RWPE2 (cell line): ENCODE measurements at regions not wholly inside any gene's neighbourhood (a gene's known extent, or its start where the extent isn't known, plus 50 kb on each side); places are given as distances from the start of the nearest gene placed in this dataset.

Source experiments
- ATAC-seq: fragments of 200-7000 bp; cut with Tn5 transposase; 3 replicates; pipeline ENCODE4 v1.9.1; 2021; ENCODE audit warnings: low read depth
- DNase-seq: peaks from one replicate; pipeline ENCODE4 v3.0.0-alpha.2; 2020; ENCODE audit warnings: low spot score
- H3K27ac ChIP-seq: fragments of 450-650 bp; 2 replicates; pipeline ENCODE4 v1.5.1; 2017; ENCODE audit warnings: mild to moderate bottlenecking; ENCODE audit not compliant: poor library complexity, severe bottlenecking
- H3K27me3 ChIP-seq: fragments of 250-450 bp; sonication (Bioruptor Pico); 2 replicates; pipeline ENCODE4 v1.5.1; 2021; ENCODE audit warnings: mild to moderate bottlenecking, moderate library complexity; ENCODE audit not compliant: insufficient read depth, poor library complexity, severe bottlenecking
- H3K36me3 ChIP-seq: fragments of 250-450 bp; sonication (Bioruptor Pico); 2 replicates; pipeline ENCODE4 v1.5.1; 2020; ENCODE audit warnings: low read depth, mild to moderate bottlenecking, moderate library complexity
- H3K4me1 ChIP-seq: fragments of 250-450 bp; sonication (Bioruptor Pico); 2 replicates; pipeline ENCODE4 v1.5.1; 2021; ENCODE audit warnings: mild to moderate bottlenecking, moderate library complexity; ENCODE audit not compliant: insufficient read depth, poor library complexity, severe bottlenecking
- H3K4me3 ChIP-seq: fragments of 250-450 bp; sonication (Bioruptor Pico); 2 replicates; pipeline ENCODE4 v1.5.1; 2021; ENCODE audit warnings: mild to moderate bottlenecking, moderate library complexity; ENCODE audit not compliant: severe bottlenecking
- H3K9me3 ChIP-seq: fragments of 250-450 bp; sonication (Bioruptor Pico); 2 replicates; pipeline ENCODE4 v1.5.1; 2021; ENCODE audit warnings: mild to moderate bottlenecking, moderate library complexity; ENCODE audit not compliant: severe bottlenecking
- CTCF ChIP-seq: fragments of 450-650 bp; IDR thresholded peaks from one replicate; pipeline ENCODE4 v1.5.1; 2017; ENCODE audit warnings: mild to moderate bottlenecking, moderate library complexity; ENCODE audit not compliant: poor library complexity, severe bottlenecking

GRCh38 chr2:37873229-37873628 lies 51.9 kb upstream of the RMDN2 start:
- Histone ChIP-seq H3K36me3 (no peaks in the 10 kb centered on the region), H3K9me3 (no peaks in the 10 kb centered on the region), H3K27me3 (no peaks in the 10 kb centered on the region), H3K4me1 (peaks cover 12% of the 10 kb centered on the region), H3K4me3 (no peak overlapping the region), H3K27ac (no peak overlapping the region)
- DNase-seq = no peak
- ATAC-seq = no peak
- no peak for TF ChIP-seq CTCF

GRCh38 chr2:37873749-37874330 lies 51.2 kb upstream of the RMDN2 start:
- Histone ChIP-seq H3K9me3 (no peaks in the 10 kb centered on the region), H3K4me1 (peaks cover 12% of the 10 kb centered on the region), H3K27me3 (no peaks in the 10 kb centered on the region), H3K27ac (no peak overlapping the region), H3K36me3 (no peaks in the 10 kb centered on the region), H3K4me3 (no peak overlapping the region)
- DNase-seq = no peak
- no peak for ATAC-seq
- TF ChIP-seq CTCF = no peak

GRCh38 chr2:37874470-37874869 lies 50.6 kb upstream of the RMDN2 start:
- no peak for DNase-seq
- Histone ChIP-seq H3K9me3 (no peaks in the 10 kb centered on the region), H3K36me3 (no peaks in the 10 kb centered on the region), H3K4me3 (no peak overlapping the region), H3K27ac (no peak overlapping the region), H3K27me3 (no peaks in the 10 kb centered on the region), H3K4me1 (peaks cover 12% of the 10 kb centered on the region)
- TF ChIP-seq CTCF = no peak
- no peak for ATAC-seq
